Rectal smooth muscle tissue (tissue), 1 donor: ENCODE measurements at regions not wholly inside any gene's neighbourhood (a gene's known extent, or its start where the extent isn't known, plus 50 kb on each side); places are given as distances from the start of the nearest gene placed in this dataset.

ENCODE experiments used
- H3K27ac ChIP-seq: one replicate; pipeline ENCODE4 v1.7.0; 2013; ENCODE audit warnings: low read depth, low read length, inconsistent platforms
- H3K27me3 ChIP-seq: one replicate; pipeline ENCODE4 v1.7.0; 2013; ENCODE audit warnings: low read length; ENCODE audit not compliant: control insufficient read depth, insufficient read depth
- H3K36me3 ChIP-seq: one replicate; pipeline ENCODE4 v1.7.0; 2013; ENCODE audit warnings: low read length; ENCODE audit not compliant: control insufficient read depth, insufficient read depth
- H3K4me1 ChIP-seq: one replicate; pipeline ENCODE4 v1.7.0; 2013; ENCODE audit warnings: low read length; ENCODE audit not compliant: control insufficient read depth, insufficient read depth
- H3K4me3 ChIP-seq: one replicate; pipeline ENCODE4 v1.7.0; 2013; ENCODE audit warnings: low read length
- H3K9ac ChIP-seq: one replicate; pipeline ENCODE4 v1.7.0; 2013; ENCODE audit warnings: low read length

DNA sequence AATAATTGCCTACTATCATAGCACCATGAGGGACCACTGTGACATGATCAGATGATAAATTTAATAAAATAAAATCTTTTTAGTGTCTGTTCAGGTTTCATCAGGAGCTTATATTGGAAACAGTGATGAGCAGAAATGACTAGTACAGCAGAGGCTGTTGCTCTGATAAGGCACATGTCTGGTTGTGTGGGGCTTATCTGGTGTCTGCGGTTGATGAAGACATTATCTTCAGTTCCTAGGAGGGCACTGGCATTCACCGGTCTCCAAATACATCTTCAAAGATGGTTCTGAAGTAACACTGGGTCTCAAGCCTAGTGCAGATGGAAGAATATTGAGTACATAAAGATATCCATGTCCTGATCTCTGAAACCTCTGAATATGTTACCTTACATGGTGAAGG, 125.3 kb downstream of the SUCNR1 start:
- Histone ChIP-seq H3K9ac (no peak overlapping the region), H3K27me3 (no peaks in the 10 kb centered on the region), H3K27ac (no peak overlapping the region), H3K36me3 (no peaks in the 10 kb centered on the region), H3K4me3 (no peak overlapping the region), H3K4me1 (no peaks in the 10 kb centered on the region)

DNA sequence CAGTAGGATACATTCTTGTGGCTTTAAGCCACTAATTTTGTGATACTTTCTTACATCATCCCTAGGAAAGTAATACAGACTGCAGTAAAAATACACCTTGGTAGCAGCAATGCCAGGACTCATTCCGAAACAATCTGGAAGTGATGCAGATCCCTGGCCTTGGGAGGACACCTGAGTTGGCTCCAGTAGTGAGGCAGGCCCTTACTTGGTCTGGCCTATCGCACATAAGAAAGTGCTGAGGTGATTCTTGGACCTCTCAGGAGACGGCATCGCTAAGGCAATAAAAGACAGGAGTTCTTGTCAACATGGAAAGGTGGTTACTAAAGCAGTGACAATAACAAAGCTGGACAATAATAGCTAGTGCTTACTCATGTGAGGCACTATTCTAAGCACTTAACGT, 126.5 kb downstream of the SUCNR1 start:
- Histone ChIP-seq H3K4me1 (no peaks in the 10 kb centered on the region), H3K36me3 (no peaks in the 10 kb centered on the region), H3K27ac (no peak overlapping the region)

DNA sequence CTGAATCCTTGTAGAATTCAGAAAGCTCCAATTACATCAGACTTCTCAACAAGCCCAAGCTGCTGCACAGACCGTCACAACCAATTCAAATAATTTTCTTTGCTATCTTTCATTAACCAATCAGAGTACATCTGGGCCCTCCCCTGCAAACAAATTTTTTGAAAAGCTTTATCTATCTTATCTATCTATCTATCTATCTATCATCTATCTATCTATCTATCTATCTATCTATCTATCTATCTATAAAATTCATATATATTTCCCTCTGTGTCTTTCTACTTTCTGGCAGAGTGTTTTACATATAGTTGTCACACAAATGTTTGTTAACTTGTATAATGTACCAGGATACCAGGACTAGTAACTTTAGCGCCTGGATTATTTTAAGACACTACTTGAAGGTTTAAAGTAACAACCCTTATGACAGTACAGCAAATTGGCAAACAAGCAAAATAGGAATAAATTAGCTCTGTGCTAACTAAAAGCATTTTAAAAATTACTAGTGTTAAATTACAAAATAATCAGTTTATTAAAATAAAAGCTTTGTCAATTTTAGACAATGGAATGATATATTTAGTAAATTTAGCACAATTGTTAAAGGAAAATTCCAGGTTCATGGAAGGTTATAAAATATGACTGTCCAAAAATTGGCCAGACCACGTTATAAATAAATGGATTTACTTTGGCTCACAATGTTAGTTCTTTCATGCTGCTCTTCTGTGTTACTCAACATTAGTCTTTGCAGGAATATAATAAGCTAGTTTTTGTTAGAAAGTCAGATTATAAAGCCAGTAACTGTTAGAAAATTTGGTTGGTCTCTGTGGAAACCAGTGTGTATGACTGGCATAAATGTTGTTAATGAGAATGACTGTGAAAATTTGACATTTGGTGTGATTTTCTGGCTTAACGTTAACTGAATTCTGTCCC, 138.6 kb downstream of the SUCNR1 start:
- Histone ChIP-seq H3K27me3 (no peaks in the 10 kb centered on the region), H3K4me1 (peaks cover 3% of the 10 kb centered on the region), H3K27ac (peak overlapping the region; percentile 32), H3K36me3 (no peaks in the 10 kb centered on the region), H3K9ac (no peak overlapping the region), H3K4me3 (no peak overlapping the region)

More for the DNA sequence above, 126.5 kb downstream of the SUCNR1 start:
- Histone ChIP-seq H3K4me3 (no peak overlapping the region), H3K27me3 (no peaks in the 10 kb centered on the region), H3K9ac (no peak overlapping the region)

DNA sequence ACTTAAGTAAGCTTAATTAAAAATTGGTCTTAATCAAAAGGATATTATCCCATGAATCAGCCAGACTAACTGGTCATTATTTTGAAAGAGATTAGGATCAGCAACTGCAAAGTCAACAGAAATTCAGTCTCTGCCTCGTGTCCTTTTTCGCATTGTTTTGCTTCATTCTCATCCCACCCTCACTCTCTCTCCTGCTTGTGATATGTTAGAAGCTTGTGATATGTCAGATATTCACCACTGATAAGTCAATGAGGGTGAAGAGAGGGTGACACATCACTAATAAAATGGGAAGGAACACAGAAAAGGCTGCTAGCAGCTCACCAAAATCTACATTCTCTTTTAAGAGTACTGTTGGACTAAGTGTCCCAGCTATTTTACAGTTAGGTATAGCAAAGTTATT, 146.1 kb downstream of the SUCNR1 start:
- H3K4me1 ChIP-seq: no peaks in the 10 kb centered on the region
- no peaks in the 10 kb centered on the region for H3K36me3 ChIP-seq
- H3K4me3 ChIP-seq: no peak overlapping the region
- H3K9ac ChIP-seq: no peak overlapping the region
- H3K27me3 ChIP-seq: no peaks in the 10 kb centered on the region
- H3K27ac ChIP-seq: no peak overlapping the region

DNA sequence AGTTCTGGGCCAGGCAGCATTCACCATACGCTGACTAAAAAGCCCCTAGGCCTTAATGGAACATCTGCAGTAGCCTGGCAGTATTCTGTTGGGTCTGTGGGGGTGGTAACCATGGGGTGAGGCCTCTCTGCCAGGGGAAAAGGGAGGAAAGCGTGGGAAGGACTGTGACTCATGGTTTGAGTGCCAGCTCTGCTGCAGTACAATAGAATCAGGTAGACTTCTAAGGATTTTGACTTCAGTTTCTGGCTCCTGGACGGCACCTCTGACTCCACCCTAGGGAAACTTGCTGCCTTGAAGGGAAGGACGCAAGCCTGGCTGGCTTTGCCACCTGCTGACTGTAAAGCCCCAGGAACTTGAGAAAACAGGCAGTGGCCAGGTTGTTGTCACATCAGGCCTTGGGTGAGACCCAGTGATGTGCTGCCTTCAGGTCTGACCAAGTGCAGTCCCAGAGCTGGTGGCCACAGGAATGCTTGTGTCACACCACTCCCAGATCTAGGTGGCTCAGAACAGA, 148.6 kb downstream of the SUCNR1 start:
- Histone ChIP-seq H3K4me1 (peaks cover 3% of the 10 kb centered on the region), H3K36me3 (no peaks in the 10 kb centered on the region), H3K27me3 (no peaks in the 10 kb centered on the region), H3K27ac (no peak overlapping the region), H3K9ac (no peak overlapping the region), H3K4me3 (no peak overlapping the region)

DNA sequence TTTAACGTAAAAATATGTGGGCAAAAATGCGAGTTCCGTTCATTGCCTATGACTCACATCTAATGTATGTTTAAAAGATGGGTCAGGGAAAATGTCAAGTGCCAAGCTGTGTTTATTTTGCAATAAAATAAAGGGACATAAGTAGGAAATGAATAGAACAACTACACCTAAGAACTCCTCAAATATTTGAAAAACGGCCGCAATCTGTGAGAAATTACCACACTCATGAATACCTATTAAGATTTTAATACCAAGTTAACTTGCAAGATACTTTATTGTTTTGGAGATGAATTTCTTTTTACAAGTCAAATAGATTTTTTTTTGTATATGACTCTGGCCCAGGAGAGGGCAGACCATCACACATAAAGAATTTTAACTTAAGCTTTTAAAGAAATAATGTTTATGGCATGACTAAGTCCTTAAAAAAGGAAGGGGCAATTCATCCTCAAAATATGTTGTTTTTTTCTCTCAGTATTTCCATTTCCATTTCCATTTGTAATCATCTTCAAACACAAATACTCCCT, 152.7 kb downstream of the SUCNR1 start:
- no peaks in the 10 kb centered on the region for H3K27me3 ChIP-seq
- H3K4me1 ChIP-seq: peaks cover 3% of the 10 kb centered on the region
- no peak overlapping the region for H3K4me3 ChIP-seq
- H3K27ac ChIP-seq: no peak overlapping the region
- H3K9ac ChIP-seq: no peak overlapping the region
- no peaks in the 10 kb centered on the region for H3K36me3 ChIP-seq

DNA sequence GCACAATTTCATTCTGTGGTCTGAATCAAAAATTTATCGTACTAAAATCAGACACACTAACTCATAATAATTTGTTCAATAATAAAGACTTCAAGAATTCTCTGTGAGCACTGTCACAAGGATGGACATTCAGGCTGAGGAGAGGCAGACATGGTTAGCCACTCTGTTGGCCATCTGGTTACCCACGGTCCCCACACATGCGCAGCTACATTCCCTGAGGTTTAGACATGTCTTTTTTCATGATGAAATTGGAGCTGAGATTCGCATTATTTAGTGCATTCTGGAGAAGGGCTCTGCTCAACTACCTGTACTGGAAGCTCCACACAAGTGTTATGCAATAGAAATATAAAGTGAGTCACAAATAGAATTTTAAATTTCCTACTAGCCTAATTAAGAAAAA, 156.9 kb downstream of the SUCNR1 start:
- Histone ChIP-seq H3K4me3 (no peak overlapping the region), H3K27me3 (no peaks in the 10 kb centered on the region), H3K27ac (no peak overlapping the region), H3K36me3 (no peaks in the 10 kb centered on the region), H3K9ac (no peak overlapping the region), H3K4me1 (peaks cover 3% of the 10 kb centered on the region)

DNA sequence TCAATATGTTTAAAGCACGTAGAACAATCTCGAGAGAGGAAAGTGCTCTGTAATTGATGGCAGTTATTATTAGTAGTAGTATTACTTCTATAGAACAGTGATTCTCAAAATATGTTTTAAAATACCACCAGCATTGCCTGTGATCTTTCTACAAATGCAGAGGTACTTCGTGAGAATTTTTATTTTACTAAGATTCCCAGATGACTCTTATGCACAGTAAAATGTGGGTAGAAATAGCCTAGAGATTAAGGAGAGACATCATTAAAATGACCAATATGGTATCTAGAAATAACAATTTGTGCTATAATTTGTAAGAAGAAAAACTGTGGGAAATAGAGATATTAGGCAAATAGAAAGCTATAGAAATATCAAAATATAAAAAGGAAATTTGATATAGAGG, 157.9 kb downstream of the SUCNR1 start:
- Histone ChIP-seq H3K9ac (no peak overlapping the region), H3K36me3 (no peaks in the 10 kb centered on the region), H3K27ac (no peak overlapping the region), H3K4me1 (peaks cover 3% of the 10 kb centered on the region), H3K4me3 (no peak overlapping the region), H3K27me3 (no peaks in the 10 kb centered on the region)

DNA sequence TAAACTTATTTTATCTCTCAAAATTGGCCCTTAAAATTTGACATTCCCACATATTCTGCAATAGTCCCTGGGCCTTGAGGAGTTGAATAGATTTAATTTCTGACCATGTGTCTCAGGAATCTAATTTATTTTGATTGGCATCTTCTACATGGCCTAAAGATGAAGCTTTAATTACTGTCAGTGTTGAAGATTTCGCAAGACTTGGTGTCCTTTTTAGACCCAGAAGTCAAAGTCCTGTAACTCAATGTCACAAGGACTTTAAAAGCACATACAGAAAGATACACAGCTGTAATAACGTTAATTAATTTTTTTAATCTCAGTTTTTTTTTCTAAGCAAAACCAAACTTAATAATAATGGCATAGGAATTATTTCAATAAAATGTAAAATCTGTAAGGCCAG, 163.9 kb downstream of the SUCNR1 start:
- no peak overlapping the region for H3K9ac ChIP-seq
- H3K4me3 ChIP-seq: no peak overlapping the region
- no peaks in the 10 kb centered on the region for H3K36me3 ChIP-seq
- H3K27me3 ChIP-seq: no peaks in the 10 kb centered on the region
- no peak overlapping the region for H3K27ac ChIP-seq
- H3K4me1 ChIP-seq: no peaks in the 10 kb centered on the region

DNA sequence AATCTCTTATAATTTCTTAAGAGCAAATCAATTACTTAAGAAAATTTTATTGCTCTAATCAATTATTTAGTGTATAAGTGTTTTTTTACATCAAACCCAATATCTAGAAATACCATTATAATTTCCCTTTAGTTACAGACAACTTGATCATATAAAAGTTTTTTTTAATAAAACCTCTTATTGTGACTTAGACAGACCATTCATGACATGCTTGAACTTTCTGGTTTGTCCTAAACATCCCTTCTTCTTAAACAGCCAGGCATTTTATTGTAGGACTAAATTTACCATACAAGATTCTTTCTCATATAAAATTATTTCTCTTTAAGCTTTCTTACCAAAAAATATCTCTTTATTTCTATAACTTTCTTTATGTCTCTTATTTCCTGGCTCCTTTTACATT, 164.5 kb downstream of the SUCNR1 start:
- H3K27me3 ChIP-seq: no peaks in the 10 kb centered on the region
- no peaks in the 10 kb centered on the region for H3K36me3 ChIP-seq
- no peaks in the 10 kb centered on the region for H3K4me1 ChIP-seq
- no peak overlapping the region for H3K4me3 ChIP-seq
- H3K9ac ChIP-seq: no peak overlapping the region
- H3K27ac ChIP-seq: no peak overlapping the region

DNA sequence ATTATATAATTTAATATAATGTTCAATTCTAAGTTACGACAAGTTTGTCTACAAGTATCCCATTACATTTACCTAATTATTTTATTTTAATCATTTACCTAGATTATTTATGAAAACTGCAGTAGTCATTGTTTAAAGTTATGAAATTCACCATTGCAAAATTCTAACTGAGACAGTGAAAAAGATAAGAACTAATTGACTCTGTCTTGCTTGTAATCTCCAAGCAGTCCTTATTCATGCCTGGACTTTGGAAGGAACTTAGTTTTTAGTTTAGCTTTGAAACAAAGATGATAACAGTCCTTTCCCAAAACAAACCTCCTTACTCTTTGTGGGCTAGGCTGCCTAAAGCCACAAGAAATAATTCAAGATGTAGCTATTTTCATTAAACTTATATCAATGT, 165.0 kb downstream of the SUCNR1 start:
- H3K9ac ChIP-seq: no peak overlapping the region
- no peak overlapping the region for H3K4me3 ChIP-seq
- H3K27me3 ChIP-seq: no peaks in the 10 kb centered on the region
- no peaks in the 10 kb centered on the region for H3K36me3 ChIP-seq
- no peak overlapping the region for H3K27ac ChIP-seq
- H3K4me1 ChIP-seq: no peaks in the 10 kb centered on the region

DNA sequence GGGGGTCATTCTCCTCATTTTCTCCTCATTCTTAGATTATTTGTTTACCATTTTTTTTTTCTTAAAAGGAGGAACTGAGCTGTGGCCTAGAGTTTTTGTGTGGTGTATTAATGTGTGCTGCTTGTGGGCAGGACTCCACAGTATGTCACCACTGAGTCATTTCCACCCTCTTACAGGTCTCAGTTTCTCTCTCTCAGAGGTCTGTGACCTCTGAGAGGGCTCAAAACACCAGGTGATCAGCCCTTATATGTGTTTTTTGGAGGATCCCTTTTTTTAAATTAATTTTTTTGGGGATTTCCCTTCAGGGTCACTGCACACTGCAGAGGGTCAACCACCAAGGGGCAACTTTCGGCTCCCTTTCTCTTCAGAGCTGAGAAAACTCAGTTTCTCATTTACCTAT, 166.4 kb downstream of the SUCNR1 start:
- Histone ChIP-seq H3K4me3 (no peak overlapping the region), H3K9ac (no peak overlapping the region), H3K4me1 (no peaks in the 10 kb centered on the region), H3K27me3 (no peaks in the 10 kb centered on the region), H3K27ac (no peak overlapping the region), H3K36me3 (no peaks in the 10 kb centered on the region)

DNA sequence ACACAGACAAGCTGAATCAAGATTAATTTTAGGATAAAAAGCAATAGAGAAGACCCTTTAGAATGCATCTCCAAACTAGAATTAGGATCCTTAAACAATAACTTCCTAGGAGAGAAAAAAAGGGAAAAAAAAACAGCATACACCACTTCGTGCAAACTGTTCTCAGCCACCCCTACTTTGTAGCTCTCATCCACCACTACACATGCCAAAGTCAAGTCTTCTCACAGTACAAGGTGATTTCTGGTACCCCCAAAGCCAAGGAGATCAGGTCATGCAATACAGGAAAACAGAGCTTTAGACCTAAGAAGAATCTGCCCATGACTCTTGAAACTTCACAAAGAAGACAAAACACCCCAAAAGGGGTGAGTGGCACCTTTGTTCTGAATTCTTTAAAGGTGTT, 166.9 kb downstream of the SUCNR1 start:
- no peaks in the 10 kb centered on the region for H3K4me1 ChIP-seq
- no peak overlapping the region for H3K27ac ChIP-seq
- H3K27me3 ChIP-seq: no peaks in the 10 kb centered on the region

More for the DNA sequence above, 166.9 kb downstream of the SUCNR1 start:
- no peak overlapping the region for H3K9ac ChIP-seq
- H3K36me3 ChIP-seq: no peaks in the 10 kb centered on the region
- no peak overlapping the region for H3K4me3 ChIP-seq
